22Rv1 (cell line): ENCODE measurements at regions not wholly inside any gene's neighbourhood (a gene's known extent, or its start where the extent isn't known, plus 50 kb on each side); places are given as distances from the start of the nearest gene placed in this dataset.

ENCODE experiments used
- CTCF ChIP-seq: fragments of 450-650 bp; IDR thresholded peaks from 2 replicates; pipeline ENCODE4 v1.5.1; 2017; ENCODE audit warnings: mild to moderate bottlenecking
- ZFX ChIP-seq: fragments of 450-650 bp; IDR thresholded peaks from 2 replicates; pipeline ENCODE4 v1.6.1; 2017; ENCODE audit warnings: antibody characterized with exemption, borderline replicate concordance

- TF ChIP-seq CTCF (no peak), ZFX (no peak)
Measured at GRCh38 chr17:73960469-73960868, 243.0 kb upstream of the RPL38 start.
